Skin of body (tissue), 1 donor: ENCODE measurements at regions not wholly inside any gene's neighbourhood (a gene's known extent, or its start where the extent isn't known, plus 50 kb on each side); places are given as distances from the start of the nearest gene placed in this dataset.
"Not testable (repeated sequence)": the region's sequence is repeated elsewhere in the genome, so short reads cannot be mapped to it uniquely, and the experiment has no call there.

Experiments
- DNase-seq: peaks from one replicate; lab custom pipeline; 2025; lab: John Stamatoyannopoulos, UW

GRCh38 chr10:90118567-90118966, 417.2 kb downstream of the KIF20B start:
- DNase-seq = not testable (repeated sequence)

- DNase-seq = not testable (repeated sequence)
Observed at GRCh38 chr10:90119631-90120280, 418.4 kb downstream of the KIF20B start.

GRCh38 chr10:90125456-90126255, 424.3 kb downstream of the KIF20B start:
- no peak for DNase-seq

GRCh38 chr10:90126256-90126595, 424.8 kb downstream of the KIF20B start:
- no peak for DNase-seq

GRCh38 chr10:90130321-90131086, 429.1 kb downstream of the KIF20B start:
- no peak for DNase-seq

GRCh38 chr10:90133606-90134005, 432.2 kb downstream of the KIF20B start:
- DNase-seq = no peak

- DNase-seq = no peak
Observed at GRCh38 chr10:90136731-90137316, 435.4 kb downstream of the KIF20B start.

GRCh38 chr10:90138844-90139243, 437.5 kb downstream of the KIF20B start:
- DNase-seq = no peak

GRCh38 chr10:90141791-90142190, 440.4 kb downstream of the KIF20B start:
- no peak for DNase-seq

GRCh38 chr10:90143937-90144336, 442.5 kb downstream of the KIF20B start:
- no peak for DNase-seq

- no peak for DNase-seq
Observed at GRCh38 chr10:90148116-90148855, 446.9 kb downstream of the KIF20B start.

- no peak for DNase-seq
Observed at GRCh38 chr10:90149563-90149962, 448.2 kb downstream of the KIF20B start.

- DNase-seq = no peak
Observed at GRCh38 chr10:90162271-90162853, 461.0 kb downstream of the KIF20B start.

- DNase-seq = no peak
Observed at GRCh38 chr10:90167174-90168064, 466.0 kb downstream of the KIF20B start.

- DNase-seq = no peak
Observed at GRCh38 chr10:90168244-90168643, 466.9 kb downstream of the KIF20B start.

- DNase-seq = no peak
Observed at GRCh38 chr10:90171014-90171722, 469.8 kb downstream of the KIF20B start.

- DNase-seq = no peak
Observed at GRCh38 chr10:90174531-90174930, 473.1 kb downstream of the KIF20B start.

GRCh38 chr10:90175161-90175681, 473.8 kb downstream of the KIF20B start:
- DNase-seq = no peak
